ENCODE measurements at regions not wholly inside any gene's neighbourhood (a gene's known extent, or its start where the extent isn't known, plus 50 kb on each side); places are given as distances from the start of the nearest gene placed in this dataset.

- no peak overlapping the region for H3K27ac ChIP-seq
- TF ChIP-seq ZFX (IDR thresholded peaks at IDR 0.05; ENCODE audit: borderline replicate concordance) (no peak), CTCF (IDR thresholded peaks at IDR 0.05) (no peak)
Measured at GRCh38 chr5:38104497-38105230, 153.7 kb upstream of the EGFLAM start.

- no peak for TF ChIP-seq ZFX (IDR thresholded peaks at IDR 0.05; ENCODE audit: borderline replicate concordance)
- TF ChIP-seq CTCF (IDR thresholded peaks at IDR 0.05) = no peak
- no peak overlapping the region for H3K27ac ChIP-seq
Measured at GRCh38 chr5:38101897-38102296, 156.5 kb upstream of the EGFLAM start.

- TF ChIP-seq ZFX (IDR thresholded peaks at IDR 0.05; ENCODE audit: borderline replicate concordance) (no peak), CTCF (IDR thresholded peaks at IDR 0.05) (no peak)
- no peak overlapping the region for H3K27ac ChIP-seq
Measured at GRCh38 chr5:38099205-38100168, 158.9 kb upstream of the EGFLAM start.

- no peak for TF ChIP-seq CTCF (IDR thresholded peaks at IDR 0.05)
- TF ChIP-seq ZFX (IDR thresholded peaks at IDR 0.05; ENCODE audit: borderline replicate concordance) = no peak
- no peak overlapping the region for H3K27ac ChIP-seq
Measured at GRCh38 chr5:38094889-38095288, 163.5 kb upstream of the EGFLAM start.

- TF ChIP-seq CTCF (IDR thresholded peaks at IDR 0.05) = no peak
- TF ChIP-seq ZFX (IDR thresholded peaks at IDR 0.05; ENCODE audit: borderline replicate concordance) = no peak
- no peak overlapping the region for H3K27ac ChIP-seq
Measured at GRCh38 chr5:38093855-38094254, 164.5 kb upstream of the EGFLAM start.

GRCh38 chr5:38086777-38087176 is 171.6 kb upstream of the EGFLAM start:
- H3K27ac ChIP-seq = no peak overlapping the region
- no peak for TF ChIP-seq ZFX (IDR thresholded peaks at IDR 0.05; ENCODE audit: borderline replicate concordance)
- TF ChIP-seq CTCF (IDR thresholded peaks at IDR 0.05) = no peak

All from 22Rv1 (cell line).